ENCODE measurements at regions not wholly inside any gene's neighbourhood (a gene's known extent, or its start where the extent isn't known, plus 50 kb on each side); places are given as distances from the start of the nearest gene placed in this dataset.

DNA sequence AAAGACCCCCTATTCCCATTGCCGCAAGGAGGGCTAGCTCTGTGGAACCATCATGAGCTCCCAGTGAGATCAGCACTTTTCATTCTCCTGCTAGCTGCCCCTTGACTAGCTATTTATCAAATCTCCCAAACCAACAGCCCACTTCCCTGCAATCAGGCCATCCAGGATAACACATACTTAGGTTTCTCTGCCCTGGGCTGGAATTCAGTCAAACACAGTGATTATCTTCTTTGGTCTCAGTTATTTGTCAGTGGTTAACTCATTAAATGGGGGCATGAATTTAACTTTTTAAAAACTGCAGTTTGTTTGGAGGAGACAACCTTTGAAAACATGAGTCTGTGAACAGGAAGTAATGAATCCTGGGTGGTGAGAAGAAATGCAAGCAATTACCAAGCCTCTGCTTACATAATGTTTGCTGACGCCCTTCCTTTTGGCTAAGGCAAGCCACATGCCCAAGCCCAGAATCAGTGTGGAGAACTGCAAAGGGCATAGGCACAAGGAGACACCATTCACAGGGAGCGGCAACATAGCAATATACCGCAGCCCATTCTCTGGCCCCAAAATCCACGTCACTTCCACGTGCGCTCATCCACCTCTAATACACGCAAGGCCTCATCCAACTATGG, 275.0 kb downstream of the DRD1 start:
- TF ChIP-seq JUND (IDR thresholded peaks at IDR 0.05) (no peak), TAF1 (IDR thresholded peaks at IDR 0.05; ENCODE audit: borderline replicate concordance, low read depth, low read length) (no peak), GABPA (IDR thresholded peaks at IDR 0.05; ENCODE audit: low read depth) (no peak)
- TF ChIP-seq, protein P1, sequence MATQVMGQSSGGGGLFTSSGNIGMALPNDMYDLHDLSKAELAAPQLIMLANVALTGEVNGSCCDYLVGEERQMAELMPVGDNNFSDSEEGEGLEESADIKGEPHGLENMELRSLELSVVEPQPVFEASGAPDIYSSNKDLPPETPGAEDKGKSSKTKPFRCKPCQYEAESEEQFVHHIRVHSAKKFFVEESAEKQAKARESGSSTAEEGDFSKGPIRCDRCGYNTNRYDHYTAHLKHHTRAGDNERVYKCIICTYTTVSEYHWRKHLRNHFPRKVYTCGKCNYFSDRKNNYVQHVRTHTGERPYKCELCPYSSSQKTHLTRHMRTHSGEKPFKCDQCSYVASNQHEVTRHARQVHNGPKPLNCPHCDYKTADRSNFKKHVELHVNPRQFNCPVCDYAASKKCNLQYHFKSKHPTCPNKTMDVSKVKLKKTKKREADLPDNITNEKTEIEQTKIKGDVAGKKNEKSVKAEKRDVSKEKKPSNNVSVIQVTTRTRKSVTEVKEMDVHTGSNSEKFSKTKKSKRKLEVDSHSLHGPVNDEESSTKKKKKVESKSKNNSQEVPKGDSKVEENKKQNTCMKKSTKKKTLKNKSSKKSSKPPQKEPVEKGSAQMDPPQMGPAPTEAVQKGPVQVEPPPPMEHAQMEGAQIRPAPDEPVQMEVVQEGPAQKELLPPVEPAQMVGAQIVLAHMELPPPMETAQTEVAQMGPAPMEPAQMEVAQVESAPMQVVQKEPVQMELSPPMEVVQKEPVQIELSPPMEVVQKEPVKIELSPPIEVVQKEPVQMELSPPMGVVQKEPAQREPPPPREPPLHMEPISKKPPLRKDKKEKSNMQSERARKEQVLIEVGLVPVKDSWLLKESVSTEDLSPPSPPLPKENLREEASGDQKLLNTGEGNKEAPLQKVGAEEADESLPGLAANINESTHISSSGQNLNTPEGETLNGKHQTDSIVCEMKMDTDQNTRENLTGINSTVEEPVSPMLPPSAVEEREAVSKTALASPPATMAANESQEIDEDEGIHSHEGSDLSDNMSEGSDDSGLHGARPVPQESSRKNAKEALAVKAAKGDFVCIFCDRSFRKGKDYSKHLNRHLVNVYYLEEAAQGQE (IDR thresholded peaks at IDR 0.05; ENCODE audit: low read depth, low read length): no peak
- TF ChIP-seq, protein P2, sequence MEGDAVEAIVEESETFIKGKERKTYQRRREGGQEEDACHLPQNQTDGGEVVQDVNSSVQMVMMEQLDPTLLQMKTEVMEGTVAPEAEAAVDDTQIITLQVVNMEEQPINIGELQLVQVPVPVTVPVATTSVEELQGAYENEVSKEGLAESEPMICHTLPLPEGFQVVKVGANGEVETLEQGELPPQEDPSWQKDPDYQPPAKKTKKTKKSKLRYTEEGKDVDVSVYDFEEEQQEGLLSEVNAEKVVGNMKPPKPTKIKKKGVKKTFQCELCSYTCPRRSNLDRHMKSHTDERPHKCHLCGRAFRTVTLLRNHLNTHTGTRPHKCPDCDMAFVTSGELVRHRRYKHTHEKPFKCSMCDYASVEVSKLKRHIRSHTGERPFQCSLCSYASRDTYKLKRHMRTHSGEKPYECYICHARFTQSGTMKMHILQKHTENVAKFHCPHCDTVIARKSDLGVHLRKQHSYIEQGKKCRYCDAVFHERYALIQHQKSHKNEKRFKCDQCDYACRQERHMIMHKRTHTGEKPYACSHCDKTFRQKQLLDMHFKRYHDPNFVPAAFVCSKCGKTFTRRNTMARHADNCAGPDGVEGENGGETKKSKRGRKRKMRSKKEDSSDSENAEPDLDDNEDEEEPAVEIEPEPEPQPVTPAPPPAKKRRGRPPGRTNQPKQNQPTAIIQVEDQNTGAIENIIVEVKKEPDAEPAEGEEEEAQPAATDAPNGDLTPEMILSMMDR (IDR thresholded peaks at IDR 0.05): no peak

All from SK-N-SH (cell line).